Stimulated activated CD4-positive, alpha-beta T cell treated with anti-CD3 and anti-CD28 coated beads, Interleukin-1b, Interleukin-23, amount 100 ng/mL, for 48 hours (primary cell): ENCODE measurements at regions not wholly inside any gene's neighbourhood (a gene's known extent, or its start where the extent isn't known, plus 50 kb on each side); places are given as distances from the start of the nearest gene placed in this dataset.
"Not testable (repeated sequence)": the region's sequence is repeated elsewhere in the genome, so short reads cannot be mapped to it uniquely, and the experiment has no call there.

ENCODE experiments used
- DNase-seq: peaks from one replicate; pipeline ENCODE4 v3.0.0-alpha.2; 2020

DNA sequence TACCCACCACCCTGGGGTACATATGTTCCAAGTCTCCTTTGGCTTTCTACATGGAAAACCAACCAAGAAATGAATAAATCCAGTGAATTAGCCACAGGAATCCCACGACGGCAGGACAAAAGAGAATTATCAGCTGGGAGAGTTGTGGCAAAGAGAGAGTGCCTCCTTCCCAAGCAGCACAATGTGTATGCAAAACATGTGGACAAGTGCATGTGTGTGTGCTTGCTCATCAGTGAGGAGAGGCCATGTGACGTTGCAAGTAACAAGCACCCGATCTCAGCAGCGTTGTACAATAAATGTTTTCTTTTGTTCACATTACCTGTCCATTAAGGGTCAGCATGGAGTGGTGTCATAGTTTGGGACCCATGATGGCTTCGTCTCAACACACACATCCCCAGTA, 50.0 kb upstream of the EMX2 start:
- DNase-seq: no peak

DNA sequence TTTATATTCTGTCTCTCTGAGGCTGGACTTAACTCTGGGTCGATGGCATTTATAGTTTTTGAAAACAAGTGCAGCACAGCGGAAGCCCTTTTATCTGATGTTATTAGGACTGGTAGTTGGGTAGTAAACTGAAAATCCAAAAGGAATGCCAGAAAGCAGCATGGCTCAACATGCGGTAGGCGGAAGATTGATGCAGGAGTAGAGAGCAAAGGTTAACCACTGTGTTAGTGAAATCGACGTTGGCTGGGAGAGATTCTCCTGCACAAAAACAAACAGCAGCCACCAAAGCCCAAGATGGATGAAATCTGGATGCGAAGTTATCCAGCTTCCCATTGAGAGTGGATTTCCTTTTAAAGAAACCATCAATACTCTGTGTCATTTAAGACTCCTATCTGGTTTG, 54.5 kb upstream of the EMX2 start:
- DNase-seq: no peak

DNA sequence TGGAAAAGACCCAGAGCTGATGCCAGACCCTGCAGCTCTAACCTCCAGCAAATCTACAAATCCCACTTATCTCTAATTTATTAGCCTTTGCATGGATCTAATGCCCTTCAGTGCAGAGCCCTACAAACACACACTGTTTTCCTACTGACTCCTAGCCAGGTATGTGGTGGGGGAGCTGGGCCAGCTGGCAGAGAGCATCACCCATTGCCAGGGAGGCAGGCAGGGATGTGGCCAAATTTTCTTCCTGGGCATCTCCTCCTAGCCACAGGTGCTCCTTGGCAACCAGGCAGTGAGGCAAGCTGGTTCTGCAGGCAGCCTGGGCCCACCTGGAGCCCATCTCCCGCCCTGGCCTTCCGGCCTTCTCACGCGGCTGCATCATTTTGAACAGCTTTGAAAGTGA, 55.9 kb upstream of the EMX2 start:
- no peak for DNase-seq

DNA sequence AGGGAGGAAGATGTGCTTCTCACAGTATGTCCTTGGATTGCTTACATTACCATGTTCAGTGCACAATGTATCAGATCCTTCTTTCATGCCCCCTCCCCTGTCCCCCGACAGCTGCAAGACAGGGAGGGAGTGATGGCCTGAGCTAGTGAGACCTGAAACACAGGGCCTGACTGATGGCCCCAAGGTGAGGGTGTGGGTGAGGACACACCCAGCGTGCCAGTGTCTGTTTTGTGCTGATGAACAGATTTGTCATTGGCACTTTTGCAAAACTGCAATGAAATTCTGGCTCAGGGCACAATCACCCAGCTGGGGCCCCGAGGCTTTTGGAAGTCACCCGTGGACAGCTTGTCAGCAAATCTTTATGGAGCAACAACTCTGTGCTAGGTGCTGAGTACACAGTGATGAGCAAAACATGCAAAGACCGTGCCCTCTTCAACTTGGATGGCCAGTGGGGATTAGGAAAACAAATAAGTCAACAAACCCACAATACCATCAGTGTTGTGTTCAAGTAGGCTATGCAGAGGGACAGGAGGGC, 59.4 kb upstream of the EMX2 start:
- no peak for DNase-seq

DNA sequence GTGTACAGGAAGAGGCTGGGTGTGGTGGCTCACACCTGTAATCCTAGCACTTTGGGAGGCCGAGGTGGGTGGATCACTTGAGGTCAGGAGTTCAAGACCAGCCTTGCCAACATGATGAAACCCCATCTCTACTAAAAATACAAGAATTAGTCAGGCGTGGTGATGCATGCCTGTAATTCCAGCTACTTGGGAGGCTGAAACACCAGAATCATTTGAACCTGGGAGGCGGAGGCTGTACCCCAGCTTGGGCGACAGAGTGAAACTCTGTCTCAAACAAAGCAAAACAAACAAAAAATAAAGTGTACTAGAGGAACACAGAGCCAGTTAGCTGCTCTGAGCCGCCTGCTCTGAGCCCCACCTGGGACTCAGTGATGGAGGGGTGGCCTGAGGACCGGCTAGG, 61.5 kb upstream of the EMX2 start:
- DNase-seq: not testable (repeated sequence)

DNA sequence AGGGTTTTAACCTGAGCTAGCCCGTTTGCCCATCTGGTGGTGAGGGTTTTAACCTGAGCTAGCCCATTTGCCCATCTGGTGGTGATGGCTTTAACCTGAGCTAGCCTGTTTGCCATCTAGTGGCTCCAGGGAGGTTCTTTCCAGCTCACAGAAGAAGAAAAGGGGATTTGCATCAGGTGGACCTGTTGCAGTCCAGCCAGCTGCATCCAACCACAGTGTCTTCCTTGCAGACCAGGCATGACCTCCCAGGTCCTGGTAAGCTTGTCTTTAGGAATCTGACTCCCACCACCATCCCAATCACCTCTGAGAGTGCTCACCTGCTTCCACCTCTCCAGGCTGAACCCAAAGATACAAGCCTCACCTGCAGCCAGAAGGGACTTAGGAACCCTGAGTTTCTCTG, 62.4 kb upstream of the EMX2 start:
- no peak for DNase-seq

DNA sequence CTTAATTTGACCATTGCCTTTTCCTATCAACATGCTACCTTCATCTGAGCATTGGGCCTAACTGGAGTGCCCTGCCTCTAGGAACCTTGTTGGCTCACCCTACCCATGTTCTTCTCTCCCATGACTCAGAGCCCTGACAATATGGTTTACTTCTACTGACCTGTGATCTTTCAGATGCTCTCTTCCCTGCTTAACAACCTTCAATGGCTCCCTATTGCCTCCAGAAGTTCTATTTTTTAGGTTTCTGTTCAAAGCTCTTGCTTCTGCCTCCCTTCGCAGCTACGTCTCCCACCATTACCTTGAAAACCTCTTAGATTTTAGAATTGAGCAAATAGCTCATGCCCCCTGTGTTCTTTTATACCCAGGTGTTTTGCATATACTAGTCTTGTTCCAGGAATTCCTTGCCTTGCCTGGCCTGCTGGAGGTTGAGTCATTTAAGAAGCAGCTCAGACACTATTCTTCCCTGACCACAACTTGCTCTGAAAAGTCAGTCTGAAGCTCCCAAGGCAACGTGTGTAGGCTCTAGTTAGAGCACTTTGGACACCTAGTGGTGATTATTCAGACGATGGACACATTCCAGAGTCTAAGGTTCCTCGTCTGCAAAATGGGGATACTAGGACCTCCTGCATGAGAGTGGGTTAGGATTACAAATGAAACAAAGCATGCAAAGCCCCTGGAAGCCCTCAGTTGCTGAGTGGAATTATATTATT, 64.4 kb upstream of the EMX2 start:
- no peak for DNase-seq

DNA sequence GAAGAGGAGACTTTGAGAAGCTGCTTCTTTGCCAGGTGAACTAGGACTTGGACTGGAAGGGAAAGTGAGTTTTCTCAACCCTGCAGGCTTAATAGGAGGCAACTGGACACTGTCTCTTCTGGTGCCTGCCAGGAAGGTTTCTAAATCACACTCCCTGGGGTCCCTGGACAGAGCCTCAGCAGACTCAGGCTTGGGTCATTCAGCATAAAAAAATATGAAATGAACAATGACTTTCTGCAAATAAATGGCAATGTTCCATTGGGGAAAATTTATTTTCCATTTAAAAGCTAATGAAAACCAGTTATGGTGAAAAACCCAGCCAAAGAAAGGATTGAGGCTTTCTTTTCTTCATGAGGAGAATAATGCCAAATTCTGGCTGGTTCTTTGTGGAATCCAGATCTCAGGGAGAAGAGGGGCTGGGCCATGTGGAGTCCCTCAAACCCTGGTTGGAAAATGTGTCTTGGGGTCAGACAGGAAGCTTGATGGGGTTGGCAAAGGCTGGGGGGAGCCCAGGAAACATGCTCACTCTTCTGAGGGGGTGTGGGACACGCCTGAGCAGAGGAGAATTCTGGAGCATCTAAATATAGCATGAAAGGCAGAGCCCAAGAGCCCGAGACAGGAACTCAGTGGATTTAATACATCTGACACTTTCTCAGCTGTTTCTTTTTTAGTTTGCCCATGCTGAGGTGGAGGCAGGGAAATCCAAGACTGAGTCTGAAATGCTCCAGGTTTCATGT, 65.2 kb upstream of the EMX2 start:
- no peak for DNase-seq

DNA sequence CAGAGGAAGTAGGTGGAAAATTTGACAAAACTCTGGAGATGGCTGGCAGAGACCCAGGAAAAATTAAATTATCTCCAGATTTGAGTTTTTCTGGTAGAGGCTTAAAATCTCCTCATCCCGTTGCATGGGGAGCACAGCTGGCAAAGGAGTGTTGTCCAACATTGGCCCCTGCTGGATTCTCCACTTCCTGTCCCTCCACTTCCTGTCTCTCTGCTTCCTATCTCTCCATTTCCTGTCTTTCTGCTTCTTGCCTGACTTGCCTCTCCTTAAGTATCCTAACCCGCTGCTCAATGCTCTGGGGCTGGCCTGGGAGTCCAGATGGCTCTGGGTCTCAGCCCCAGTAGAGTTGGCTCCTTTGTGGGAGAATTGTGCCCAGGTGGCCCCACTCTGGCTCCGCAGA, 65.8 kb upstream of the EMX2 start:
- no peak for DNase-seq

DNA sequence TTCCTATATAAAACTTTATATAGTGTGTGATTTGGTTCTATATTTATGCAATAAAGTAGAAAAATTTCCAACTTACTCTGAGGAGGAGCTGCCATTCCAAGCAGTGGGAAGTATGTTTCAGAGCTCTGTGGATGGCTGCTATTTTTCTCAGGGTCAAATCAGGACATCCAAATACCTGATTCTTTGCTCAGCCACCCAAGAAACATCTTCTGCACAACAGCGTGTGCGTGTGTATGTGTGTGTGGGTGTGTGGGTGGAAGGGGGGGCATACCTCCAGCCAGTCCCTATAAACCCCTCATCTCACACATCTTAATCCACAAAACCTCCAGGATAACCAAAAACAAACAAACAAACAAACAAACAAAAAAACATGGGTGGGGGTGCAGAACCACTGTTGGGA, 66.3 kb upstream of the EMX2 start:
- DNase-seq: no peak

DNA sequence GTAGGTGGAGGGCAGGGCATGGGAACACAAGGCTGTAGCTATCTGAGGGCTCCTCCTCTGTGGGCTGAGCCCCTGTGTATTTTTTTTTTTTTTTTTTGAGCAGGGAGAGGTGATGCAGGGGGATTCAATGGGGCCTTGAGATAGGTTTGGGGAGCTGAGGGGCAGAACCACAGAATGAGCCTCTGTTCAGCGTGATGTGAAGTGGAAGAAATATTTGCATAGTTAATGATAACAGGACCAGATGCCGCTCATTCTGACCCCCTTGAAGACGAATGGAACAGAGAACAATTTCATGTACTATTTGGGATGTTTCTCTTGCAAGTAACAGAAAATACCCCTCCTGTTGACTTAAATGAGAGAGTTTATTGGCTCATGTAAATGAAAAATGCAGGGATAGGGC, 69.7 kb upstream of the EMX2 start:
- DNase-seq: no peak

DNA sequence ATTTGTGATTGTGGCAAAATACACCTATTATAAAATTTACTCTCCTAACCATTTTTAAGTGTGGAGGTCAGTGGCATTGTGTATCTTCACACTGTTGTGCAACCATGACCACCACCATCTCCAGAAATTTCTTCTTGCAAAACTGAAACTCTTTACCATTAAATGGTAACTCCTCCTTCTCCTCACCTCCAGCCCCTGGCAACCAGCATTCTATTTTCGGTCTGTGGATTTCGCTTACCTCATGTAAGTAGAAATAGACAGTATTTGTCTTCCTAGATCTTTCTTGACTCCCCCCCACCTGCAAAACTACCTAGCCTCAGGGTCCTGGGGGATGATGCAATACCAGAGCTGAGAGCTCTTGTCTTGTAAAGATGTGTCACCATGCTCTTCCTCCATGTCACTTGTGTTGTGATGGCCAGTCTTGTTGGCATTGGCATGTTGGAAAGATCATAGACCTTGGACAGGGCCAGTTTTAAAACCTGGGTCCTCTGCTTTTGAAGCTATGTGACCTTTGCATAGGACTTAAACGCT, 71.1 kb upstream of the EMX2 start:
- DNase-seq: no peak

DNA sequence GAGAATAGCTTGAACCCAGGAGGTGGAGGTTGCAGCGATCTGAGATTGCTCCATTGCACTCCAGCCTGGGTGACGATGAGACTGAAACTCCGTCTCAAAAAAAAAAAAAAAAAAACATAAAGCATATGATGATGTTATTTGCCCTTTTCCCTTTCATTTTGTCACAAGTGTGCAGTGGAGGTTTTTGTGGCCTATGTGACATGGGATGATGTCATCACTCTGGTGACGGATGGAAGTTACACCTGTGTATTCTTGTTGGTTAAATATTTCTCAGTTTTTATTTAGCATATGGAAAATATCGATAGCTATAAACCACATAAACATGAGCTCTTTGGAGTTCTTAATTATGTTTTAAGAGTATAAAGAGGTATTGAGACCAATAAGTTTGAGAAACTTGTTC, 71.8 kb upstream of the EMX2 start:
- no peak for DNase-seq

DNA sequence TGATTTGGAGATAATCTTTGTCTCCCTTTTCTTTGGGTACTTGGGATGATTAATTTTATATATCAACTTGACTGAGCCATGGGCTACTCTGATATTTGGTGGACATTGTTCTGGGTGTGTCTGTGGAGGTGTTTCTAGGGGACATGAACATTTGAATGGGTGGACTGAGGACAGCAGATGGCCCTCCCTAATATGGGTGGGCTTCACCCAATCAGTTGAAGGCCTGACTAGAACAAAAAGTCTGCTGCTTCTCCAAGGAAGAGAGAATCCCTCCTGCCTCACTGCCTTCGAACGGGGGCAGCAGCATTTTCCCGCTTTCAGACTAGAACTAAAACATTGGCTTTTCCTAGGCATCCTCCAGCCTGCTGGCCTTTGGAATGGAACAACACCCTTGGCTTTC, 73.9 kb upstream of the EMX2 start:
- DNase-seq: no peak

DNA sequence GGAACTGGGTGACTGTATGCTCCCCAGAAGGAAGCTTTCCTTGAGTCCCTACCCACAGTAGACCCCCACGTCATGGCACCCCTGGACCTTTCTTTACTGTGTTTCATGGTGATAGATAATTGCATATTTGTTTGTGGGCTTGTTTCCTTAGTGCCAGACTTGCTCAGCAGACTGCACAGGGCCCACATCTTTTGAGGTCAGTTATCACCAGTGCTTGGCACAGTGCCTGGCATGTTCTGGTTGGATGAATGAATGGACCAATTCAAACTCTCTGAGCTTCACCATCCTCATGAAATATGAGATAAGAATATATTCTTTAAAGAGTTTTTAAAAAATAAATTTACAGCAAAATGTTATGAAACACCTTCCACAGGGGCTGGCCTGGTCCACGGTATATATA, 78.4 kb upstream of the EMX2 start:
- no peak for DNase-seq

DNA sequence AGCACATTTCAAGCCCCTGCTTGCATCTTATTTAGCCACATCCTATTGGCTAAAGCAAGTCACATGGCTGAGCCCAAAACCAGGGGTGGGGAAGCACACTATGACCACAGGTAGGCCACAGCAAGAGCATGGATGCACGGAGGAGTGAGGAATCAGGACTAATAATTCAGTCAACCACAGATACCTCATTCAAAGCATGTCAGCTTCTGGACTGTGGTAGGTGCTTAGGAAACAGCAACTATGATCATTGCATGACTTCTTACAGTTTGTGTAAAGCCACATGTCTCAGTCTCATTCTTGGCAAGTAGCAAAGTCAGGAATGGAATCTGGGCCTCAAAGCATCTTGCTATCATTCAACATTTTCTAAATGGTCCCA, 79.0 kb upstream of the EMX2 start:
- DNase-seq: no peak

DNA sequence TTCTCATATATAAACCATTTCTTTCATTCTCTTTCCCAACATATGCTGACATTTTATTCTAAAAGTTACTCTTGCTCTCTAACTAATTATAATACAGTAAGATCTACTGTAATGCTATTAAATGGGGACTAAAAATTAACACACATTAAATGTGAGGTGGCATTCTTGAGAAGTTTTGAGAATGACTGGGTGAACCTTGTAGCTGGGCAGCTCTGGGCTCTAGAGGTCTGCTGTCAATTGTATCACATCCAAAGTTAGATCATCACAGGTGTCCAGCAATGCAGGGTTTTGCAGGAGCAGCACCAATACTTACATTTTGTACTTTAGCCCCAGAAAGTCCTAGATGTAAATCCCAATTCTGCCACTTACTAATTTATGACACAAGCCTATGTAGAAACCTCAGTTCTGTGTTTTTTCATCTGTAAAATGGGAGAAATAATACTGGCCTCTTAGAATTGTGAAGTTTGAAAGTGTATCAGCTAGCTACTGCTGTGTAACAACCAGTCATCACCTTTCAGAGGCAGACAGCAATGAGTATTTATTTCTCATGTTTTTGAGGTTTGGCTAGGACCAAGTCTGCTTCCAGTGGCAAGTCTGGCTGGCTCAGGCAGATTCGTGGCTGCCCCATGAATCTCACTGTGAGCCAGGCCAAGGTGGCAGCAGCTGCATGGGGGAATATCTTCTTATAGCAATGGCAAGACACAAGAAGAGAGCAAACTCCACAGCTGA, 79.6 kb upstream of the EMX2 start:
- no peak for DNase-seq

DNA sequence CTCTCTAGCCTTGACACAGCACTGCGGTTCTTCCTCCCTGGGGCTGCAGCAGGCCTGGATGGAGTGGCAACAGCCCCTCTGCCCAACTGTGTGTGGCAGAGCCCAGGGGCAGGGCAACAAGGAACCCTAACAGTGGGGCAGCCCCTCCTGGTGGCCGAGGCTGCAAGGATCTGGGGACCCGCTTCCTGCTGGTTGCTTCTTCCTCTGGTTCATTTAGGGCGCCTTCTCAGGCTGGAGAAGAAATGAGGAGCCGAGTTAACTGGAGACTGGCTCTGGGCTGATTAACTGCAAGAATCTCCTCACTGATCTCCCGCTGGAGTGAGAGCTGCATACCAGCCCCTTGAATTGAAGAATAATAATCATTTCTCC, 80.1 kb upstream of the EMX2 start:
- no peak for DNase-seq

DNA sequence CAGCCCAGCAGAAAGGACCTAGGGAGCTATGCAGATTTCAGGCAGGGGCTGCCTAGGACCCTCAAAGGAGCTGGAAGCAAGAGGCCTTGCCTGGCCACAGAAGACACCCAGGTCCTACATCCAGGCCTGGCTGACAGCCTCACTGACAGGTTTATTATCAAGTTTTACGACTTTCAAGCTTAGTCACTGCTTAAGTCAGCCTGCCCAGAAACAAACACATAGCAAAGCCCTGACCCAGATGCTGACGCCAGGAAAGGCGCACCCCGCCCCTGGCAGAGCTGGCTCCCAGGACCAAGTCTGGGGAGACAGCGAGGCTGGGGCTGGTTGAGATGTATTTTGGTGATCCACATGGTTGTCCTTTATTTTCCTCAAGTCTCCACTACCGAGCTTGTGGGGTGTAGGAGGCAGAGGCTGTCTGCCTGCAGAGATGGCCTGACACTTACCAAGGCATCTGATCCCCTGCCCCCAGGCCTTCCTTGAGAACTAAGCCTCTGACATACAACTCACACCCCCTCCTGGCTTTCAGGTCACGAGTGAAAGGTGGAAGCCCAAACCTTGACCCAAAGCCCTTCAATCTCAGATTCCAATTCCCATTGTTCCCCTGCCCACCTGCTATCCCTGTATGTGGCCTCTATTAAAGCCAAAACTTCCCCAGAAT, 80.7 kb upstream of the EMX2 start:
- DNase-seq: no peak

DNA sequence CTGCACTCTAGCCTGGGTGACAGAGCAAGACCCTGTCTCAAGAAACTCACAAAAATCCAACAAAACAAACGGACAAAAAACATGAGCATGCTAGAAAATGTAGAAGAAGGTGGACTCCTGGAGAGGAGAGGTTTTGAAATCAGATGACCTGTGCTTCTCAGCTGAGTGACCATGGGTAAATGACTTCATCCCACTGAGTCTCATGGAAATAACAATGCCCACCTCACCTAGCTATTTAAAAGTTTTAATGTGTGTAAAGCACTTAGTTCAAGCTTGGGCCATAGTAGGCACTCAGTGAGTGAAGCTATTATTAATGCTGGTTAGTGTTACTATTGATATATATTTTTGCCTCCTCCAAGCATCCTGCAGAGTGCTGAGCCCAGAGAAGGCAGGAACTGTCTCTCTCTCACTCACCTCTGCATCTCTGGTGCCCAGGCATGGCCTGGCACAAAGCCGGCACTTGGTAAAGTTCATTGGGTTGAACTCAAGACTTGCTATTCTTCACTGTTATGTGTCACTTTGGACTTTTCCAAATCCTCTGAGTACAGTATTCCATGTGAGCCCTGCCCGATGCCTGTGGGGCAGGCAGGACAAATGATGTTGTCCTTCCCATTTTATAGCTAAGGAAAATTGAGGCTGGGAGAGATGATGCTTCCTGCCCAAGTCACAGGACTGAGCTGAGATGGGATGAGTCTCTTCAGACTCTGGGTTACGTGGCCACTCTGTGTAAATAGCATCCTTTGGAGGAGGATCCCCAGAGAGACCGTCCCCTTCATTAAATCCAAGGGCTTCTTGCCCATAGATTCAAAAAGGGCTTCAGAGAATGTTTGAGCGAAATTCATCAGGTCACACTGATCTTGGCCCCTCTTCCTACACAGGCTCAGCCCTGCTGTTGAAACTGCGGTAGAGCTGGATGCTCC, 81.4 kb upstream of the EMX2 start:
- no peak for DNase-seq

DNA sequence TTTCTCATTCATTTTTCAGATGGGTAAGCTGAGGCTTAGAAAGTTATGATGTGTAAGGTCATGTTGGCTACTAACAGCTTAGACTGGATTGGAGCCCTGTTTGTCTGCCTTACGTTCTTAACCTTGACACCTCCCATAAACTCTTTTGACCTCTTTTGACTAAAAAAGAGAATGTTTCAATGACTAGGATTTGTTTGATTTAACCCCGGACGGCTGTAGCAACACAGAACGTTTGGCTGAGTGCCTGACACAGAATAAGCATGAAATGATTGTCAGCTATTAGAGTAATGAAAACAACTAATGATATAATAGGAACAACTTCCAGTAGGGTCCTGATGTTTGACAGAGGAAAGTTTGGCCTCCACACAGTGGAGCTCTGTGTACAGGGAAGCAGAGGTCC, 83.3 kb upstream of the PDZD8 start:
- no peak for DNase-seq

DNA sequence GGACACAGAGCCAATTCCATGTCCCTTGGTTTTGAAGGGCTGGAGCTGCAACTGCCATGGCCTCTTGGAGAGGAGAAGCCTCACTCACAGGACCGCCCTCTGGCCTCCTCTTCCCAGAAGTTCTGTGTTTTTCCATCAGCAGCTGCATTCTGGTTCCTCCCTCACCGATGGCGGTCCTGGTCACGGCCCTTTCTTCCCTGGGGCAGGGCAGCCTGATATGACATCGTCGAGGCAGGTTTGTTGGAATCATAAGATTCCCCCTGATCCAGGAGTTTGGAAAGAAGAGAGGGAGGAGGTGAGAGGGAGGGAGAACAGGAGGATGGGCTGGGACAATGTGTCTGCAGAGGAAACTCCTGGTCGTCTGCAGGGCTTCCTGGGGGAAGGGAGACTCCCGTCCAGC, 82.7 kb upstream of the PDZD8 start:
- DNase-seq: no peak
